Bronchial epithelial cell (primary cell): ENCODE measurements at regions not wholly inside any gene's neighbourhood (a gene's known extent, or its start where the extent isn't known, plus 50 kb on each side); places are given as distances from the start of the nearest gene placed in this dataset.

Experiments used
- DNase-seq: peaks from one replicate; pipeline ENCODE4 v3.0.0-alpha.2; 2010; ENCODE audit warnings: low read depth
- FAIRE-seq: peaks from 2 replicates; lab custom pipeline; 2011; peaks lifted over from hg19 to GRCh38; lab: Jason Lieb, UNC
- H3K27me3 ChIP-seq: 2 replicates; pipeline ENCODE4 v1.5.1; 2011; ENCODE audit warnings: low read length; ENCODE audit not compliant: control insufficient read depth, insufficient read depth
- H3K36me3 ChIP-seq: 2 replicates; pipeline ENCODE4 v1.5.1; 2011; ENCODE audit warnings: low read length; ENCODE audit not compliant: control insufficient read depth, insufficient read depth
- H3K4me3 ChIP-seq: 2 replicates; pipeline ENCODE4 v1.5.1; 2011; ENCODE audit warnings: mild to moderate bottlenecking, low read depth, low read length, control low read depth
- TF ChIP-seq, protein P1 (sequence below): IDR thresholded peaks from 2 replicates; pipeline ENCODE4 v1.5.1; 2011; ENCODE audit warnings: mild to moderate bottlenecking, moderate library complexity, low read length, control low read depth, inconsistent platforms; ENCODE audit not compliant: insufficient read depth, severe bottlenecking

DNA sequence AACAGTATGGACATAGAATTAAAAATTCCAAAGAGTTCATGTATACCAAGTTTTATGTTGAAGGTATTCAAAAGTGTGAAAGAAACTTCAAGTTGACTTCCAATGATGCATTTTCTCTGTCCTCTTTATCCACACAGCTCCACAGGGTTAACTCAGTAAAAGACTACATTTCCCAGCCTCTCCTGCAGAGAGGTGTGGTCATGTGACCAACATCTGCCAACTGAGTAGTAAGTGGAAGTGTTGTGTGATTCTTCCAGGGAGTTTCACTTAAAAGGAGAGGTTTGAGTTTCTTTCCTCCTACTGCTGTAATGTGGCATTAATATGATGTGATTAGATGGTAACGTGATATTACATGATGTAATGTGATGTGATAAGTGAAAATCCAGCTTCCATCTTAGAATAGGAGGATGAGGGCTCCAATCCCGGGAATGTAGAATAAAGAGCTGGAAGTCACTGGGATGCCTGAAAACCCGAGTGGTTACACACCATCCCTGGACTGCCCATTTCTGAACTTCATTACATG is 280.6 kb downstream of the ARRDC4 start:
- Histone ChIP-seq H3K36me3 (no peaks in the 10 kb centered on the region), H3K27me3 (no peaks in the 10 kb centered on the region), H3K4me3 (no peak overlapping the region)
- DNase-seq (no peak), FAIRE-seq (peak; percentile 47)
- TF ChIP-seq, protein P1, sequence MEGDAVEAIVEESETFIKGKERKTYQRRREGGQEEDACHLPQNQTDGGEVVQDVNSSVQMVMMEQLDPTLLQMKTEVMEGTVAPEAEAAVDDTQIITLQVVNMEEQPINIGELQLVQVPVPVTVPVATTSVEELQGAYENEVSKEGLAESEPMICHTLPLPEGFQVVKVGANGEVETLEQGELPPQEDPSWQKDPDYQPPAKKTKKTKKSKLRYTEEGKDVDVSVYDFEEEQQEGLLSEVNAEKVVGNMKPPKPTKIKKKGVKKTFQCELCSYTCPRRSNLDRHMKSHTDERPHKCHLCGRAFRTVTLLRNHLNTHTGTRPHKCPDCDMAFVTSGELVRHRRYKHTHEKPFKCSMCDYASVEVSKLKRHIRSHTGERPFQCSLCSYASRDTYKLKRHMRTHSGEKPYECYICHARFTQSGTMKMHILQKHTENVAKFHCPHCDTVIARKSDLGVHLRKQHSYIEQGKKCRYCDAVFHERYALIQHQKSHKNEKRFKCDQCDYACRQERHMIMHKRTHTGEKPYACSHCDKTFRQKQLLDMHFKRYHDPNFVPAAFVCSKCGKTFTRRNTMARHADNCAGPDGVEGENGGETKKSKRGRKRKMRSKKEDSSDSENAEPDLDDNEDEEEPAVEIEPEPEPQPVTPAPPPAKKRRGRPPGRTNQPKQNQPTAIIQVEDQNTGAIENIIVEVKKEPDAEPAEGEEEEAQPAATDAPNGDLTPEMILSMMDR, result no peak

DNA sequence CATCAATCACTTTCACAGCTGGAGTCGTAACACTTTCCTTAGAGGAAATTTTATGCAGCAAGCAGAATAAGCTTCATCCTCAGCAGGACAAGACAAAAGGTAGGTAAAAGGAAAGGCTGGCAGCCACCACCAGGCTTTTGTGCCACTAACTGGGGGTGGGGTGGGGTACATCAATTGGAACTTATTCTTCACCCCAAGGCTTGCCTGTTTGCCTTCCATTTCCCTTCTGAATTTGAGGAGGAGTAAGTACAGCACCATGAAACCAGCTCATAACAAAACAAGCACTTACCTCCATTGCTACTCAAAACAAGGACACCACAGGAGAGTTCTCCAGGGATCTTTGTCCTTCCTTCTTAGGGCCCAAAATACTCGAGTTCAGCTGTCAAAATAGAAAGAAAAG is 296.8 kb downstream of the ARRDC4 start:
- Histone ChIP-seq H3K4me3 (no peak overlapping the region), H3K36me3 (no peaks in the 10 kb centered on the region), H3K27me3 (no peaks in the 10 kb centered on the region)
- FAIRE-seq (no peak), DNase-seq (no peak)
- TF ChIP-seq, protein P1, result no peak

DNA sequence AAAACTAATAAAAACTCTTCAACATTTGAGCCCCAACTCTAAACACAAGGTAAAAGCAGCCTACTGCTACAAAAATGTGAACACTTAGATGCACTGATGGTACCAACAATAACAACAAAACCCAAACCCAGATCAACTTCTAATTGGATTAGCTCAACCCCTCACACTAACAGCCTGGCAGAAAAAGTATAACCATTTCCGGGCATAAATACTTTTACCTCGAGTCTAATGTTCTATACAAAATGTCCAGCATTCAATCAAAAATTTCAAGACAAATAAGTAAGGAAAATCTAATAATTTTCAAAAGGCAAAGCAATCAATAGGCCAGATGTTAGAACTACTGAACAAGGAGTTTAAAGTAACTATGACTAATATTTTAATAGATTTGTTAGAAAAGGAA is 303.3 kb downstream of the ARRDC4 start:
- Histone ChIP-seq H3K36me3 (no peaks in the 10 kb centered on the region), H3K27me3 (no peaks in the 10 kb centered on the region), H3K4me3 (no peak overlapping the region)
- no peak for DNase-seq
- TF ChIP-seq, protein P1, result no peak
- no peak for FAIRE-seq

DNA sequence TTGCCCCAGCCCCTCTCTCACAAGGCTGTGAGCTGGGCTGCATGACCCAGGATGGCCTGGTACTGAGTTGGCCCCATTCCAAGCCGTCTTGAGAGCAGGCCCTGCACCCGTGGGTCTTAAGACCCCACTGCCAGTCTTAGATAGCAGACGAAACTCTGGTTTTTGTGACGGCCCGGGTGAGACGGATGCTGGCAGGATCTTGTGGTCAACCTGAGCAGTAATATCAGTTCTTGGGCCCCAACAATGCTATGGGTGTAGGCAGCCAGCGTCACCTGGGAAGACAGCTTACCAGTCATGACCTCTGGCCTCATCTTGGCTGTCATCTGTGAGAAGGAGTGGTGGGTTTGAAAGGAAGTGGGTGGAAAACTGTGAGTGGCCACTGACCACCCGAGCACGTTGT is 305.8 kb downstream of the ARRDC4 start:
- Histone ChIP-seq H3K4me3 (no peak overlapping the region), H3K27me3 (no peaks in the 10 kb centered on the region), H3K36me3 (no peaks in the 10 kb centered on the region)
- DNase-seq (no peak), FAIRE-seq (no peak)
- TF ChIP-seq, protein P1, result no peak

DNA sequence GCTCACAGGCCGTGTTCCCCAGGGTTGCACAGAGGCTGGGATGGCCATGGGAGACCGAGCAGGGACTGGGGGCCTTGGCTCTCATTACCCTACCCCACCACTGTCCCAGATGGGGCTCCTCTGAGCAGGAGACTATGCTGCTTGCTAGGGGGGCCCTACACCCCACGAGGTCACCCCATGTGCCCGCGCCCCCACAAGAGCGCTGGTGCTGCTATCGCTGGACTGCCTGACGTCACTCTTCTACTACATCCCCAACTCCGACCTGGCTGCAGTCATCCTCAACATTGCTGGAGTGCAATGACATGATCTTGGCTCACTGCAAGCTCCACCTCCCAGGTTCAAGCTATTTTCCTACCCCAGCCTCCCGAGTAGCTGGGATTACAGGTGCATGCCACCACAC is 307.7 kb downstream of the ARRDC4 start:
- FAIRE-seq (no peak), DNase-seq (no peak)
- Histone ChIP-seq H3K4me3 (no peak overlapping the region), H3K36me3 (no peaks in the 10 kb centered on the region), H3K27me3 (no peaks in the 10 kb centered on the region)
- TF ChIP-seq, protein P1, result no peak

DNA sequence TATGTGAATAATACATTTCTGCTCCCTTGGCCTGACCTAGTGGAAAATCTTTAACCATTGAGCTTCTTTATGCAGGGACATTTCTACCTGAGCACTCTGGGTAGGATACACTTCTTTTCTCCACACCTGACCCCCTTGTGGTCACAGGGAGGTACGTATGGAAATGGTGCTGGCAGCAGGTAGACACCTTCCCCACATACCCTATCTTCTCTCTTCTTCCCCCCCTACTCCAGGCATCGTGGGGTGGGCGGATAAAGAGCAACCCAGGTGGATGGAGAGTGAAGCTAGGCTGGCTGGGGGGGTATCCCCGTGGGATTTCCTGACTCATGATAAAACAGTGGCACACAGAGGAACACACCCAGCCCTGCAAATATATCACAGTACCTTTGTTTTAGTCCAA is 312.1 kb downstream of the ARRDC4 start:
- TF ChIP-seq, protein P1, result no peak
- DNase-seq, result no peak
- no peaks in the 10 kb centered on the region for H3K27me3 ChIP-seq
- FAIRE-seq, result no peak
- H3K36me3 ChIP-seq, result no peaks in the 10 kb centered on the region
- no peak overlapping the region for H3K4me3 ChIP-seq
